Activated CD8-positive, alpha-beta T cell treated with anti-CD3 and anti-CD28 coated beads, Interleukin-2, amount 10 ng/mL, durations not matched to agents 7 days and 5 days (primary cell): ENCODE measurements at regions not wholly inside any gene's neighbourhood (a gene's known extent, or its start where the extent isn't known, plus 50 kb on each side); places are given as distances from the start of the nearest gene placed in this dataset.

Source experiments
- ATAC-seq: fragments of 150-1000 bp; cut with Tn5 transposase; one replicate; pipeline ENCODE4 v1.10.0; 2021; ENCODE audit warnings: moderate library complexity
- CTCF ChIA-PET: fragments of 350-600 bp; sonication (Branson Sonifier 250); formaldehyde crosslinking; loops from one replicate; lab custom pipeline; 2021; ENCODE audit warnings: antibody characterized with exemption; lab: Charles Lee
- POLR2A ChIA-PET: fragments of 350-600 bp; sonication (Branson Sonifier 250); formaldehyde crosslinking; loops from one replicate; lab custom pipeline; 2021; ENCODE audit warnings: antibody characterized with exemption; lab: Charles Lee
- DNase-seq: peaks from one replicate; pipeline ENCODE4 v3.0.0-alpha.2; 2020
- H3K27ac Mint-ChIP-seq: one replicate; pipeline ENCODE4 v1.8.0; 2021; ENCODE audit warnings: mild to moderate bottlenecking, mixed read lengths
- H3K27me3 Mint-ChIP-seq: one replicate; pipeline ENCODE4 v1.8.0; 2021; ENCODE audit warnings: low read depth, mixed read lengths
- H3K36me3 Mint-ChIP-seq: one replicate; pipeline ENCODE4 v1.8.0; 2021; ENCODE audit warnings: low read depth, mixed read lengths
- H3K4me1 Mint-ChIP-seq: one replicate; pipeline ENCODE4 v1.8.0; 2021; ENCODE audit warnings: low read depth, mixed read lengths
- H3K4me3 Mint-ChIP-seq: one replicate; pipeline ENCODE4 v1.8.0; 2021; ENCODE audit warnings: mild to moderate bottlenecking, mixed read lengths
- H3K9me3 Mint-ChIP-seq: one replicate; pipeline ENCODE4 v1.8.0; 2022; ENCODE audit warnings: mixed read lengths; ENCODE audit not compliant: insufficient read depth

GRCh38 chrX:93598076-93598475 lies 75.3 kb downstream of the NAP1L3 start:
- no peak overlapping the region for H3K27ac Mint-ChIP-seq
- no peaks in the 10 kb centered on the region for H3K9me3 Mint-ChIP-seq
- ChIA-PET CTCF (no interaction called here), POLR2A (no interaction called here)
- DNase-seq (no peak), ATAC-seq (no peak)
- H3K36me3 Mint-ChIP-seq: no peaks in the 10 kb centered on the region
- no peaks in the 10 kb centered on the region for H3K27me3 Mint-ChIP-seq
- H3K4me3 Mint-ChIP-seq: no peak overlapping the region
- H3K4me1 Mint-ChIP-seq: no peaks in the 10 kb centered on the region

- Mint-ChIP-seq H3K4me1 (no peaks in the 10 kb centered on the region), H3K4me3 (no peak overlapping the region), H3K9me3 (no peaks in the 10 kb centered on the region), H3K27me3 (no peaks in the 10 kb centered on the region), H3K36me3 (no peaks in the 10 kb centered on the region), H3K27ac (no peak overlapping the region)
- ATAC-seq (no peak), DNase-seq (no peak)
- ChIA-PET POLR2A (no interaction called here), CTCF (no interaction called here)
Observed at GRCh38 chrX:93594780-93595179, 78.6 kb downstream of the NAP1L3 start.

DNA sequence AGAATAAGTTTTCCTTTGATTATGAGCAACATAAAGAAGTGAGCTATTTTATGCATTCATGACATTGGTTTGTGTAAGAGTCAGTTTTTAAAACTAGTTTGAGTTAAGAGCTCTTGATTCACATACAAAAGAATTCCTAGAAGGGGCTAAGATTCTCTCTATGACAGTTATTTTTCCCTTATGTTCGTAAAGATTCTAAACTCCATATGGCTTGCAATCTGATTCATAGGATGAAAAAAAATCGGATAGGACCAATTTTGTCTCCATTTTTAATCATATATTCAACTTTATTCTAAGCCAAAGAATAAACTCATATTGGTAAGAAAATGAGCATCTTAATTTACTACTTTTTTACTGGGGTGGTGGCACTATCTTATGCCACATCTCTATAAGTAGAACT lies 79.4 kb downstream of the NAP1L3 start:
- ChIA-PET POLR2A (no interaction called here), CTCF (no interaction called here)
- ATAC-seq (no peak), DNase-seq (no peak)
- Mint-ChIP-seq H3K27ac (no peak overlapping the region), H3K9me3 (no peaks in the 10 kb centered on the region), H3K36me3 (no peaks in the 10 kb centered on the region), H3K27me3 (no peaks in the 10 kb centered on the region), H3K4me3 (no peak overlapping the region), H3K4me1 (no peaks in the 10 kb centered on the region)

DNA sequence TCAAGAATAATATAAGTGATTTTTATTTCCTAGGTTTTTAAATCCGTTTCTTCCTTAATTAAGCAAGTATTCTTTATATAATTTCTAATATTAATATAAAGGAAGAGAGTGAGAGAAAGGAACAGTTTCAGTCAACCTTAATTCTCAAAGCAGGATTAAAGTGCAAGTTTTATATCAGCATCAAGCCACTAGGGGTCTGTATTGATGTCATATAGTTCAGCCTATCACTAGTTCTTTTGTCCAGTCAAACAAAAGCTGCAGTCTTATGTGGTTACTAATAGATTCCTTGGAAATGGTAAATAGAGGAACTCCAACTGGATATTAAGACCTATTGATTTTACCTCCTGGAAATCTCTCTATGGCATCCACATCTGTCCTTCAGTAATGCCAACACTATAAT lies 82.0 kb downstream of the NAP1L3 start:
- POLR2A ChIA-PET: no interaction called here
- DNase-seq (no peak), ATAC-seq (no peak)
- no peaks in the 10 kb centered on the region for H3K36me3 Mint-ChIP-seq
- H3K9me3 Mint-ChIP-seq: no peaks in the 10 kb centered on the region
- no peaks in the 10 kb centered on the region for H3K4me1 Mint-ChIP-seq
- H3K27me3 Mint-ChIP-seq: no peaks in the 10 kb centered on the region
- H3K27ac Mint-ChIP-seq: no peak overlapping the region
- CTCF ChIA-PET: no interaction called here
- no peak overlapping the region for H3K4me3 Mint-ChIP-seq

- CTCF ChIA-PET: no interaction called here
Observed at GRCh38 chrX:93585661-93586060, 87.7 kb downstream of the NAP1L3 start.

GRCh38 chrX:93580634-93581033 lies 92.7 kb downstream of the NAP1L3 start:
- DNase-seq (no peak), ATAC-seq (no peak)
- Mint-ChIP-seq H3K4me1 (no peaks in the 10 kb centered on the region), H3K4me3 (no peak overlapping the region), H3K27ac (no peak overlapping the region), H3K36me3 (no peaks in the 10 kb centered on the region), H3K27me3 (no peaks in the 10 kb centered on the region), H3K9me3 (no peaks in the 10 kb centered on the region)
- ChIA-PET CTCF (no interaction called here), POLR2A (no interaction called here)

More at GRCh38 chrX:93585661-93586060, 87.7 kb downstream of the NAP1L3 start:
- Mint-ChIP-seq H3K4me3 (no peak overlapping the region), H3K4me1 (no peaks in the 10 kb centered on the region), H3K27ac (no peak overlapping the region), H3K9me3 (no peaks in the 10 kb centered on the region), H3K27me3 (no peaks in the 10 kb centered on the region), H3K36me3 (no peaks in the 10 kb centered on the region)
- DNase-seq: no peak
- no peak for ATAC-seq
- POLR2A ChIA-PET: no interaction called here

- ATAC-seq: no peak
Observed at GRCh38 chrX:93538575-93538974, 134.8 kb downstream of the NAP1L3 start.

GRCh38 chrX:93528917-93529316 lies 144.5 kb downstream of the NAP1L3 start:
- ChIA-PET POLR2A (no interaction called here), CTCF (no interaction called here)
- H3K27ac Mint-ChIP-seq: no peak overlapping the region
- DNase-seq (no peak), ATAC-seq (no peak)
- no peaks in the 10 kb centered on the region for H3K27me3 Mint-ChIP-seq
- H3K9me3 Mint-ChIP-seq: no peaks in the 10 kb centered on the region
- H3K4me3 Mint-ChIP-seq: no peak overlapping the region
- H3K4me1 Mint-ChIP-seq: no peaks in the 10 kb centered on the region
- no peaks in the 10 kb centered on the region for H3K36me3 Mint-ChIP-seq

More at GRCh38 chrX:93538575-93538974, 134.8 kb downstream of the NAP1L3 start:
- Mint-ChIP-seq H3K4me1 (no peaks in the 10 kb centered on the region), H3K4me3 (no peak overlapping the region), H3K36me3 (no peaks in the 10 kb centered on the region), H3K27ac (no peak overlapping the region), H3K27me3 (no peaks in the 10 kb centered on the region), H3K9me3 (no peaks in the 10 kb centered on the region)
- no peak for DNase-seq
- POLR2A ChIA-PET: no interaction called here
- CTCF ChIA-PET: interaction anchor here (1.5 kb wide), 1 partner anchor 10 kb away, joined by 4 read pairs; no protein-coding TSS in a partner anchor
